Stomach (tissue), 4 donors: ENCODE measurements at regions not wholly inside any gene's neighbourhood (a gene's known extent, or its start where the extent isn't known, plus 50 kb on each side); places are given as distances from the start of the nearest gene placed in this dataset.

Source experiments
- CTCF ChIP-seq, 7 experiments: fragments of 450-650 bp in 4 of 7; fragments of 200-600 bp in 3 of 7; sonication (generic) in 3 of 7; IDR thresholded peaks; one replicate each; pipeline ENCODE4 v1.5.1; 2016 to 2019; ENCODE audit warnings: antibody characterized with exemption in 7 of 7, control low read depth in 2 of 7, mild to moderate bottlenecking in 1 of 7
- EP300 ChIP-seq: sonication (generic); formaldehyde crosslinking; IDR thresholded peaks from one replicate; pipeline ENCODE4 v1.6.1; 2017; ENCODE audit warnings: antibody characterized with exemption
- POLR2A ChIP-seq, 4 donors: fragments of 450-650 bp; IDR thresholded peaks; one replicate each; pipeline ENCODE4 v1.6.1; 2016; ENCODE audit warnings: antibody characterized with exemption in 4 of 4, control low read depth in 2 of 4, mild to moderate bottlenecking in 1 of 4, moderate library complexity in 1 of 4
- POLR2AphosphoS5 ChIP-seq, 3 donors: sonication (generic); formaldehyde crosslinking; IDR thresholded peaks; one replicate each; pipeline ENCODE4 v1.6.1; 2016; ENCODE audit warnings: antibody characterized with exemption in 3 of 3

GRCh38 chr12:124452576-124453331, 114.7 kb downstream of the NCOR2 start:
- TF ChIP-seq POLR2AphosphoS5 (IDR thresholded peaks at IDR 0.05) = no peak
- TF ChIP-seq CTCF (IDR thresholded peaks at IDR 0.05) = no peak
- no peak for TF ChIP-seq POLR2A (IDR thresholded peaks at IDR 0.05)
- TF ChIP-seq EP300 = no peak
